ENCODE measurements at regions not wholly inside any gene's neighbourhood (a gene's known extent, or its start where the extent isn't known, plus 50 kb on each side); places are given as distances from the start of the nearest gene placed in this dataset.
"Not testable (repeated sequence)": the region's sequence is repeated elsewhere in the genome, so short reads cannot be mapped to it uniquely, and the experiment has no call there.

DNA sequence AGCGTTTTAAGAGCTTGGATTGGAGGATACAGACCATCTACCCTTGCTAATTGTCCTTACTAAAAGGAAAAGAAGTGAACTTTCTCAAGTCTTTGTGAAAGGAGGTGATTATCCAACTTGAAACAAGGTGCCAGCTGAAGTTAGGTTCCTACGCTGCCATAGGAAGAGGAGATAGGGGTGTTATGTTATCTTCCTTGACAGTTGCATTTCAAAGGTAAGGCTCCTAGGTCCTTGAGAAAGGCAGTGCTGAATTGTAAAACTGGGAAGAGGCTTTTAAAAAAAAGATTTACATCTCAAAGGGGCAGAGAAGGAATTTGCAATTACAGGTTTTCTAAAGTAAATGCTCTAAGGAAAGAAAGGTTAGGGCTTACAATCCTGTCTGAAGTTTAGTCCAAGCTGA is 810.2 kb upstream of the LRATD1 start:
- Histone ChIP-seq H3K4me3 (replicated peaks in 1 of 4; ENCODE audit: control extremely low read depth in 1 of 4, insufficient read depth in 1 of 4, low read depth in 3 of 4, low read length in 4 of 4) (no peak overlapping the region), H3K27ac (ENCODE audit: insufficient read depth, low read length) (no peak overlapping the region), H3K36me3 (ENCODE audit: control insufficient read depth, insufficient read depth, low read length) (no peaks in the 10 kb centered on the region), H4K20me1 (ENCODE audit: control insufficient read depth, extremely low read depth, insufficient read depth, low read length) (no peaks in the 10 kb centered on the region), H3K4me1 (ENCODE audit: control insufficient read depth, extremely low read depth, insufficient read depth, low read length) (peaks cover 2% of the 10 kb centered on the region), H3K27me3 (ENCODE audit: control insufficient read depth, insufficient read depth, low read length) (no peaks in the 10 kb centered on the region), H3K79me2 (ENCODE audit: control insufficient read depth, insufficient read depth, low read length) (no peaks in the 10 kb centered on the region), H3K9me3 (ENCODE audit: control insufficient read depth, insufficient read depth, low read depth, low read length) (no peaks in the 10 kb centered on the region), H3K9ac (ENCODE audit: insufficient read depth, low read length) (no peak overlapping the region), H2AFZ (ENCODE audit: low read length) (no peak overlapping the region), H3K4me2 (ENCODE audit: extremely low read depth, insufficient read depth, low read length) (no peak overlapping the region)
- DNase-seq (ENCODE audit: low read depth in 2 of 2), result no peak
- no peak for TF ChIP-seq EZH2 (IDR thresholded peaks at IDR 0.05; ENCODE audit: low read length, missing control alignments)
- TF ChIP-seq, protein P1, sequence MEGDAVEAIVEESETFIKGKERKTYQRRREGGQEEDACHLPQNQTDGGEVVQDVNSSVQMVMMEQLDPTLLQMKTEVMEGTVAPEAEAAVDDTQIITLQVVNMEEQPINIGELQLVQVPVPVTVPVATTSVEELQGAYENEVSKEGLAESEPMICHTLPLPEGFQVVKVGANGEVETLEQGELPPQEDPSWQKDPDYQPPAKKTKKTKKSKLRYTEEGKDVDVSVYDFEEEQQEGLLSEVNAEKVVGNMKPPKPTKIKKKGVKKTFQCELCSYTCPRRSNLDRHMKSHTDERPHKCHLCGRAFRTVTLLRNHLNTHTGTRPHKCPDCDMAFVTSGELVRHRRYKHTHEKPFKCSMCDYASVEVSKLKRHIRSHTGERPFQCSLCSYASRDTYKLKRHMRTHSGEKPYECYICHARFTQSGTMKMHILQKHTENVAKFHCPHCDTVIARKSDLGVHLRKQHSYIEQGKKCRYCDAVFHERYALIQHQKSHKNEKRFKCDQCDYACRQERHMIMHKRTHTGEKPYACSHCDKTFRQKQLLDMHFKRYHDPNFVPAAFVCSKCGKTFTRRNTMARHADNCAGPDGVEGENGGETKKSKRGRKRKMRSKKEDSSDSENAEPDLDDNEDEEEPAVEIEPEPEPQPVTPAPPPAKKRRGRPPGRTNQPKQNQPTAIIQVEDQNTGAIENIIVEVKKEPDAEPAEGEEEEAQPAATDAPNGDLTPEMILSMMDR (conservative IDR thresholded peaks at IDR 0.05 in 1 of 2, IDR thresholded peaks at IDR 0.05 in 1 of 2; ENCODE audit: low read depth in 1 of 2, low read length in 2 of 2), result no peak

DNA sequence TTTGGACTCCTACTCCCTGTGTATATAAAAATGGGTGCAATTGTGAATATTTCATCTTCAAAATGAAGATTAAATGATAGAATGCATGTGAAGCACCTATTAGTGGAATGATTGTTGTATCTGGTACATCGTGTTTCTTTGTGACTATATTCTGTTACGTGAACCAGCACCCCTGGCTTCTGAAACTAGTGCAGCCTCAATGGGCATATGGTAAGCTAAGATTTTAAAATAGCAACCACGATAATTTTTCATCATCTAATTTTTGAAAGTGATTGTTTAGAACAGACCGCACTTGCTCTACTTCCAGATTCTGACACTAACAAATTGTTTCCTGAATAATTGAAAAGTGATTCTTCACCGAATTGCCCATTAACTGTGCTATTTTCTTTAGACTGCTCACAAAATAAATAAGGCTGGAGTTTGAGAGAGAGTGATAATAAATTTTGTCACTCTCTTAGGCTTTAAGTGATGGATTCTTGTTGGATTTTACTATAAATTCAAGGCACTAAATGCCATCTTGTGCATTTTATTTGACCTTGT is 806.1 kb upstream of the LRATD1 start:
- Histone ChIP-seq H2AFZ (ENCODE audit: low read length) (no peak overlapping the region), H3K4me1 (ENCODE audit: control insufficient read depth, extremely low read depth, insufficient read depth, low read length) (peaks cover 1% of the 10 kb centered on the region)

DNA sequence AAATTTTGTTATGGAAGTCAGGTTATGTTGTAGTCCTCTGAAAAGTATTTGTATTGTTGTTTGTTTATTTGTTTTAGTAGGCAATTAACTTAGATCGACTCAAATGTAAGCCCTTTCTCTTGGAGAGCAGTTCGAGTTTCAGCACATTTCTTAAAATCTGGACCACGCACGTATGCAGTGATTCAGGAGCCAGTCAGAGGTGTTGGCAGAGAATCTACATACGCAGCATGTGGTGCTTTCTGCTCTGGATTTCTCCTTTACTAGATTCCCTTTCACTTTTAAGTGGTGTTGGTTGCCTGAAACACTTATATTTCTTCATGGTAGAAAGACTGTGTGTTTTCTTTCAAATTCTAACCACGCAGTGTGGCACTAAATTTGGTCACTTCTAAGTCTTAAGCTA is 773.9 kb upstream of the LRATD1 start:
- no peaks in the 10 kb centered on the region for H4K20me1 ChIP-seq (ENCODE audit: control insufficient read depth, extremely low read depth, insufficient read depth, low read length)
- H3K27me3 ChIP-seq (ENCODE audit: control insufficient read depth, insufficient read depth, low read length), result no peaks in the 10 kb centered on the region
- no peak overlapping the region for H3K4me3 ChIP-seq (replicated peaks in 1 of 4; ENCODE audit: control extremely low read depth in 1 of 4, insufficient read depth in 1 of 4, low read depth in 3 of 4, low read length in 4 of 4)
- no peaks in the 10 kb centered on the region for H3K4me1 ChIP-seq (ENCODE audit: control insufficient read depth, extremely low read depth, insufficient read depth, low read length)
- no peaks in the 10 kb centered on the region for H3K9me3 ChIP-seq (ENCODE audit: control insufficient read depth, insufficient read depth, low read depth, low read length)
- no peak overlapping the region for H2AFZ ChIP-seq (ENCODE audit: low read length)
- H3K79me2 ChIP-seq (ENCODE audit: control insufficient read depth, insufficient read depth, low read length), result no peaks in the 10 kb centered on the region
- no peak overlapping the region for H3K9ac ChIP-seq (ENCODE audit: insufficient read depth, low read length)
- no peak for TF ChIP-seq EZH2 (IDR thresholded peaks at IDR 0.05; ENCODE audit: low read length, missing control alignments)
- TF ChIP-seq, protein P1 (conservative IDR thresholded peaks at IDR 0.05 in 1 of 2, IDR thresholded peaks at IDR 0.05 in 1 of 2; ENCODE audit: low read depth in 1 of 2, low read length in 2 of 2), result no peak
- no peak overlapping the region for H3K4me2 ChIP-seq (ENCODE audit: extremely low read depth, insufficient read depth, low read length)
- no peaks in the 10 kb centered on the region for H3K36me3 ChIP-seq (ENCODE audit: control insufficient read depth, insufficient read depth, low read length)
- DNase-seq (ENCODE audit: low read depth in 2 of 2), result peak; percentile 60 to 78
- H3K27ac ChIP-seq (ENCODE audit: insufficient read depth, low read length), result no peak overlapping the region

More for the DNA sequence above, 806.1 kb upstream of the LRATD1 start:
- no peaks in the 10 kb centered on the region for H3K79me2 ChIP-seq (ENCODE audit: control insufficient read depth, insufficient read depth, low read length)
- H3K36me3 ChIP-seq (ENCODE audit: control insufficient read depth, insufficient read depth, low read length), result no peaks in the 10 kb centered on the region
- TF ChIP-seq EZH2 (IDR thresholded peaks at IDR 0.05; ENCODE audit: low read length, missing control alignments), result no peak
- TF ChIP-seq, protein P1 (conservative IDR thresholded peaks at IDR 0.05 in 1 of 2, IDR thresholded peaks at IDR 0.05 in 1 of 2; ENCODE audit: low read depth in 1 of 2, low read length in 2 of 2), result no peak
- no peak overlapping the region for H3K4me3 ChIP-seq (replicated peaks in 1 of 4; ENCODE audit: control extremely low read depth in 1 of 4, insufficient read depth in 1 of 4, low read depth in 3 of 4, low read length in 4 of 4)
- DNase-seq (ENCODE audit: low read depth in 2 of 2), result no peak
- no peak overlapping the region for H3K9ac ChIP-seq (ENCODE audit: insufficient read depth, low read length)
- H3K27ac ChIP-seq (ENCODE audit: insufficient read depth, low read length), result no peak overlapping the region
- no peaks in the 10 kb centered on the region for H3K27me3 ChIP-seq (ENCODE audit: control insufficient read depth, insufficient read depth, low read length)
- H3K4me2 ChIP-seq (ENCODE audit: extremely low read depth, insufficient read depth, low read length), result no peak overlapping the region
- H4K20me1 ChIP-seq (ENCODE audit: control insufficient read depth, extremely low read depth, insufficient read depth, low read length), result no peaks in the 10 kb centered on the region
- no peaks in the 10 kb centered on the region for H3K9me3 ChIP-seq (ENCODE audit: control insufficient read depth, insufficient read depth, low read depth, low read length)

DNA sequence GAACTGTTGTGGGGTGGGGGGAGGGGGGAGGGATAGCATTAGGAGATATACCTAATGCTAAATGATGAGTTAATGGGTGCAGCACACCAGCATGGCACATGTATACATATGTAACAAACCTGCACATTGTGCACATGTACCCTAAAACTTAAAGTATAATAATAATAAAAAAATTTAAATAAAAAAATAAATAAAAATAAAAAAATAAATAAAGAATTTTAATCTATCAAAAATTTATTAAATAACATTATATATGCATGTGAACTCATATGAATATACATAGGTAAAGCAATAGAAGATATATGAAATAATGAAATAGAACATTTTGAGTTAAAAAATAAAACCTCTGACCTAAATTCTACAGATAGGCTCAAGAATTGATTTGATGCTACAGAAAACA is 764.2 kb upstream of the LRATD1 start:
- not testable (repeated sequence) for H3K4me2 ChIP-seq (ENCODE audit: extremely low read depth, insufficient read depth, low read length); H3K27ac ChIP-seq (ENCODE audit: insufficient read depth, low read length); H3K9ac ChIP-seq (ENCODE audit: insufficient read depth, low read length); H3K27me3 ChIP-seq (ENCODE audit: control insufficient read depth, insufficient read depth, low read length); H3K4me3 ChIP-seq (replicated peaks in 1 of 4; ENCODE audit: control extremely low read depth in 1 of 4, insufficient read depth in 1 of 4, low read depth in 3 of 4, low read length in 4 of 4); H4K20me1 ChIP-seq (ENCODE audit: control insufficient read depth, extremely low read depth, insufficient read depth, low read length); H2AFZ ChIP-seq (ENCODE audit: low read length); H3K9me3 ChIP-seq (ENCODE audit: control insufficient read depth, insufficient read depth, low read depth, low read length); DNase-seq (ENCODE audit: low read depth in 2 of 2); H3K4me1 ChIP-seq (ENCODE audit: control insufficient read depth, extremely low read depth, insufficient read depth, low read length); H3K79me2 ChIP-seq (ENCODE audit: control insufficient read depth, insufficient read depth, low read length); H3K36me3 ChIP-seq (ENCODE audit: control insufficient read depth, insufficient read depth, low read length)
